ENCODE measurements at regions not wholly inside any gene's neighbourhood (a gene's known extent, or its start where the extent isn't known, plus 50 kb on each side); places are given as distances from the start of the nearest gene placed in this dataset.

GRCh38 chr21:43303275-43304178 lies 123.4 kb downstream of the SIK1 start:
- Histone ChIP-seq H3K4me1 (no peaks in the 10 kb centered on the region), H3K4me3 (no peak overlapping the region), H3K36me3 (no peaks in the 10 kb centered on the region), H3K9me3 (no peaks in the 10 kb centered on the region), H3K27me3 (no peaks in the 10 kb centered on the region), H3K27ac (no peak overlapping the region)
- intact Hi-C loops (cut with DNase I) = no loop called here
- TF ChIP-seq CTCF (IDR thresholded peaks at IDR 0.05) = no peak
- DNase-seq (ENCODE audit: low spot score in 2 of 2) = no peak

GRCh38 chr21:43302769-43303168 lies 124.2 kb downstream of the SIK1 start:
- no peaks in the 10 kb centered on the region for H3K36me3 ChIP-seq
- TF ChIP-seq CTCF (IDR thresholded peaks at IDR 0.05) = no peak
- no peaks in the 10 kb centered on the region for H3K4me1 ChIP-seq
- no peak overlapping the region for H3K27ac ChIP-seq
- H3K9me3 ChIP-seq = no peaks in the 10 kb centered on the region
- no peaks in the 10 kb centered on the region for H3K27me3 ChIP-seq
- H3K4me3 ChIP-seq = no peak overlapping the region
- intact Hi-C loops (cut with DNase I) = no loop called here
- DNase-seq (ENCODE audit: low spot score in 2 of 2) = no peak

- intact Hi-C loops (cut with DNase I) = no loop called here
- Histone ChIP-seq H3K9me3 (no peaks in the 10 kb centered on the region), H3K4me3 (no peak overlapping the region), H3K36me3 (no peaks in the 10 kb centered on the region), H3K27ac (no peak overlapping the region), H3K27me3 (no peaks in the 10 kb centered on the region), H3K4me1 (no peaks in the 10 kb centered on the region)
- no peak for TF ChIP-seq CTCF (IDR thresholded peaks at IDR 0.05)
- no peak for DNase-seq (ENCODE audit: low spot score in 2 of 2)
Measured at GRCh38 chr21:43302062-43302700, 124.8 kb downstream of the SIK1 start.

- no peaks in the 10 kb centered on the region for H3K4me1 ChIP-seq
- H3K4me3 ChIP-seq = no peak overlapping the region
- H3K27ac ChIP-seq = no peak overlapping the region
- H3K9me3 ChIP-seq = no peaks in the 10 kb centered on the region
- DNase-seq (ENCODE audit: low spot score in 2 of 2) = no peak
- H3K27me3 ChIP-seq = no peaks in the 10 kb centered on the region
- TF ChIP-seq CTCF (IDR thresholded peaks at IDR 0.05) = no peak
- intact Hi-C loops (cut with DNase I) = no loop called here
- H3K36me3 ChIP-seq = no peaks in the 10 kb centered on the region
Measured at GRCh38 chr21:43301409-43302061, 125.4 kb downstream of the SIK1 start.

GRCh38 chr21:43300496-43301408 lies 126.2 kb downstream of the SIK1 start:
- Histone ChIP-seq H3K4me1 (no peaks in the 10 kb centered on the region), H3K27ac (no peak overlapping the region), H3K27me3 (no peaks in the 10 kb centered on the region), H3K9me3 (no peaks in the 10 kb centered on the region), H3K36me3 (no peaks in the 10 kb centered on the region), H3K4me3 (no peak overlapping the region)
- no peak for TF ChIP-seq CTCF (IDR thresholded peaks at IDR 0.05)
- intact Hi-C loops (cut with DNase I) = no loop called here
- DNase-seq (ENCODE audit: low spot score in 2 of 2) = no peak

Data from ascending aorta (tissue), 2 donors.